Gastroesophageal sphincter (tissue), 4 donors: ENCODE measurements at regions not wholly inside any gene's neighbourhood (a gene's known extent, or its start where the extent isn't known, plus 50 kb on each side); places are given as distances from the start of the nearest gene placed in this dataset.

ENCODE experiments used
- ATAC-seq: fragments of 150-250 bp; one replicate; pipeline ENCODE4 v1.9.1; 2016; ENCODE audit warnings: mild to moderate bottlenecking, moderate library complexity
- H3K27ac ChIP-seq, 4 donors: fragments of 200-600 bp; sonication (generic) in 3 of 4; 1 replicate in 3 of 4; 2 replicates in 1 of 4; pipeline ENCODE4 v1.5.1; 2016 to 2019
- H3K27me3 ChIP-seq: fragments of 200-600 bp; sonication (generic); one replicate; pipeline ENCODE4 v1.5.1; 2019
- H3K36me3 ChIP-seq, 2 donors: fragments of 200-600 bp; sonication (generic); one replicate each; pipeline ENCODE4 v1.5.1; 2019; ENCODE audit warnings: control low read depth in 1 of 2
- H3K4me1 ChIP-seq, 3 donors: fragments of 200-600 bp; sonication (generic); 1 replicate in 2 of 3; 2 replicates in 1 of 3; pipeline ENCODE4 v1.5.1; 2016 to 2019; ENCODE audit warnings: control low read depth in 2 of 3
- H3K4me3 ChIP-seq, 2 donors: fragments of 200-600 bp; sonication (generic); one replicate each; pipeline ENCODE4 v1.5.1; 2019; ENCODE audit warnings: mild to moderate bottlenecking in 1 of 2, moderate library complexity in 1 of 2
- H3K9me3 ChIP-seq, 3 donors: fragments of 200-600 bp; sonication (generic); one replicate each; pipeline ENCODE4 v1.5.1; 2017 to 2019; ENCODE audit warnings: control low read depth in 2 of 3
- CTCF ChIP-seq, 4 experiments: fragments of 200-600 bp in 2 of 4; fragments of 450-650 bp in 2 of 4; sonication (generic) in 1 of 4; IDR thresholded peaks; one replicate each; pipeline ENCODE4 v1.5.1; 2017 to 2019; ENCODE audit warnings: antibody characterized with exemption in 4 of 4, mild to moderate bottlenecking in 2 of 4, moderate library complexity in 2 of 4
- EP300 ChIP-seq: sonication (generic); formaldehyde crosslinking; IDR thresholded peaks from one replicate; pipeline ENCODE4 v1.6.1; 2017; ENCODE audit warnings: antibody characterized with exemption, mild to moderate bottlenecking
- POLR2A ChIP-seq, 2 donors: fragments of 450-650 bp; IDR thresholded peaks; one replicate each; pipeline ENCODE4 v1.6.1; 2017; ENCODE audit warnings: antibody characterized with exemption in 2 of 2, mild to moderate bottlenecking in 2 of 2, moderate library complexity in 1 of 2
- POLR2AphosphoS5 ChIP-seq: sonication (generic); formaldehyde crosslinking; IDR thresholded peaks from one replicate; pipeline ENCODE4 v1.6.1; 2017; ENCODE audit warnings: antibody characterized with exemption
- WGBS, 2 donors: methylation state at CpG; one replicate each; pipeline ENCODE4 v1.1.5; 2018; ENCODE audit warnings: low coverage in 1 of 2; 5-methylcytosine and 5-hydroxymethylcytosine counted together

- Histone ChIP-seq H3K27me3 (no peaks in the 10 kb centered on the region), H3K27ac (no peak overlapping the region), H3K36me3 (no peaks in the 10 kb centered on the region), H3K4me1 (no peaks in the 10 kb centered on the region), H3K4me3 (no peak overlapping the region), H3K9me3 (no peaks in the 10 kb centered on the region)
- ATAC-seq: no peak
- TF ChIP-seq EP300: no peak
- TF ChIP-seq CTCF (IDR thresholded peaks at IDR 0.05): no peak
- no peak for TF ChIP-seq POLR2A (IDR thresholded peaks at IDR 0.05)
- TF ChIP-seq POLR2AphosphoS5: no peak
These were observed 608.7 kb downstream of the TLL1 start for GRCh38 chr4:166481739-166482138.

- no peaks in the 10 kb centered on the region for H3K36me3 ChIP-seq
- no peaks in the 10 kb centered on the region for H3K9me3 ChIP-seq
- 75 to 81% methylated on average over 1 of the region's 1 CpG for WGBS, 2 donors
- no peaks in the 10 kb centered on the region for H3K4me1 ChIP-seq
- H3K27me3 ChIP-seq: no peaks in the 10 kb centered on the region
- TF ChIP-seq CTCF (IDR thresholded peaks at IDR 0.05): no peak
- TF ChIP-seq EP300: no peak
- TF ChIP-seq POLR2A (IDR thresholded peaks at IDR 0.05): no peak
- no peak for TF ChIP-seq POLR2AphosphoS5
- ATAC-seq: no peak
- H3K27ac ChIP-seq: no peak overlapping the region
- H3K4me3 ChIP-seq: no peak overlapping the region
These were observed 609.7 kb downstream of the TLL1 start for GRCh38 chr4:166482758-166483157.

- no peaks in the 10 kb centered on the region for H3K4me1 ChIP-seq
- H3K36me3 ChIP-seq: no peaks in the 10 kb centered on the region
- no peak for TF ChIP-seq EP300
- no peak for TF ChIP-seq POLR2A (IDR thresholded peaks at IDR 0.05)
- TF ChIP-seq CTCF (IDR thresholded peaks at IDR 0.05): no peak
- TF ChIP-seq POLR2AphosphoS5: no peak
- no peak overlapping the region for H3K4me3 ChIP-seq
- H3K9me3 ChIP-seq: no peaks in the 10 kb centered on the region
- no peaks in the 10 kb centered on the region for H3K27me3 ChIP-seq
- no peak for ATAC-seq
- WGBS, 2 donors: 56 to 91% methylated on average over 1 of the region's 1 CpG
- no peak overlapping the region for H3K27ac ChIP-seq
These were observed 618.6 kb downstream of the TLL1 start for GRCh38 chr4:166491635-166492034.

- Histone ChIP-seq H3K36me3 (no peaks in the 10 kb centered on the region), H3K9me3 (no peaks in the 10 kb centered on the region), H3K27ac (no peak overlapping the region), H3K27me3 (no peaks in the 10 kb centered on the region), H3K4me1 (peaks cover 0 to 7% (median 0%) of the 10 kb centered on the region in 3 donors), H3K4me3 (no peak overlapping the region)
- WGBS, 2 donors: 23 to 85% methylated on average over 2 of the region's 2 CpGs
- TF ChIP-seq EP300 (no peak), POLR2A (IDR thresholded peaks at IDR 0.05) (no peak), CTCF (IDR thresholded peaks at IDR 0.05) (no peak), POLR2AphosphoS5 (no peak)
- no peak for ATAC-seq
These were observed 620.9 kb downstream of the TLL1 start for GRCh38 chr4:166493924-166494345.

- ATAC-seq: no peak
- Histone ChIP-seq H3K9me3 (no peaks in the 10 kb centered on the region), H3K36me3 (no peaks in the 10 kb centered on the region), H3K27ac (no peak overlapping the region), H3K27me3 (no peaks in the 10 kb centered on the region), H3K4me1 (peaks cover 0 to 7% (median 0%) of the 10 kb centered on the region in 3 donors), H3K4me3 (no peak overlapping the region)
- WGBS, 2 donors: 46 to 57% methylated on average over 2 to 3 of the region's 3 CpGs
- no peak for TF ChIP-seq POLR2A (IDR thresholded peaks at IDR 0.05)
- no peak for TF ChIP-seq POLR2AphosphoS5
- TF ChIP-seq EP300: no peak
- TF ChIP-seq CTCF (IDR thresholded peaks at IDR 0.05): no peak
These were observed 625.5 kb downstream of the TLL1 start for GRCh38 chr4:166498546-166498945.
